Upper lobe of left lung (tissue), 4 donors: ENCODE measurements at regions not wholly inside any gene's neighbourhood (a gene's known extent, or its start where the extent isn't known, plus 50 kb on each side); places are given as distances from the start of the nearest gene placed in this dataset.

Experiments
- CTCF ChIP-seq, 6 experiments: fragments of 450-650 bp in 4 of 6; fragments of 200-600 bp in 2 of 6; sonication (generic) in 2 of 6; IDR thresholded peaks; one replicate each; pipeline ENCODE4 v1.5.1; 2016 to 2019; ENCODE audit warnings: antibody characterized with exemption in 6 of 6
- EP300 ChIP-seq, 4 donors: sonication (generic); formaldehyde crosslinking; IDR thresholded peaks; one replicate each; pipeline ENCODE4 v1.5.1; 2017; ENCODE audit warnings: antibody characterized with exemption in 4 of 4, control low read depth in 2 of 4
- POLR2A ChIP-seq, 4 donors: fragments of 450-650 bp; IDR thresholded peaks; one replicate each; pipeline ENCODE4 v1.5.1; 2016 to 2017; ENCODE audit warnings: antibody characterized with exemption in 4 of 4, mild to moderate bottlenecking in 2 of 4

GRCh38 chr10:60644436-60645130 is 133.7 kb upstream of the CDK1 start:
- TF ChIP-seq CTCF (IDR thresholded peaks at IDR 0.05), result no peak
- TF ChIP-seq EP300 (IDR thresholded peaks at IDR 0.05), result no peak
- no peak for TF ChIP-seq POLR2A (IDR thresholded peaks at IDR 0.05)
